Brain microvascular endothelial cell (primary cell): ENCODE measurements at regions not wholly inside any gene's neighbourhood (a gene's known extent, or its start where the extent isn't known, plus 50 kb on each side); places are given as distances from the start of the nearest gene placed in this dataset.

Experiments used
- DNase-seq: peaks from one replicate; pipeline ENCODE4 v3.0.0-alpha.2; 2020
- H3K27ac ChIP-seq: fragments of 250-450 bp; sonication (Bioruptor Pico); 2 replicates; pipeline ENCODE4 v1.5.1; 2020; ENCODE audit warnings: mild to moderate bottlenecking, moderate library complexity
- H3K27me3 ChIP-seq: fragments of 250-450 bp; sonication (Bioruptor Pico); replicated peaks from 2 replicates; pipeline ENCODE4 v1.5.1; 2020; ENCODE audit warnings: mild to moderate bottlenecking
- H3K36me3 ChIP-seq: fragments of 250-450 bp; sonication (Bioruptor Pico); replicated peaks from 2 replicates; pipeline ENCODE4 v1.5.1; 2020; ENCODE audit warnings: mild to moderate bottlenecking
- H3K4me3 ChIP-seq: 2 replicates; pipeline ENCODE4 v1.5.1; 2011; ENCODE audit warnings: low read depth, mild to moderate bottlenecking, control low read depth, low read length, moderate library complexity
- CTCF ChIP-seq: IDR thresholded peaks from 2 replicates; pipeline ENCODE4 v1.5.1; 2011; ENCODE audit warnings: low read depth, mild to moderate bottlenecking, moderate library complexity, low read length, control low read depth, inconsistent platforms; ENCODE audit errors: missing control alignments
- in situ Hi-C: cut with HindIII; loops from 2 replicates; pipeline ENCODE4 v1.10.0; 2017; ENCODE audit warnings: low sequenced_read_pairs, low pct_ligation_motif_present

- Histone ChIP-seq H3K4me3 (no peak overlapping the region), H3K36me3 (no peaks in the 10 kb centered on the region), H3K27me3 (no peaks in the 10 kb centered on the region), H3K27ac (no peak overlapping the region)
- DNase-seq: no peak
- no peak for TF ChIP-seq CTCF
- in situ Hi-C loops: no loop called here
Observed at GRCh38 chr13:62595976-62596375, 1180.3 kb upstream of the PCDH20 start.

GRCh38 chr13:62593804-62594203, 1178.2 kb upstream of the PCDH20 start:
- H3K4me3 ChIP-seq: no peak overlapping the region
- no peaks in the 10 kb centered on the region for H3K27me3 ChIP-seq
- no peaks in the 10 kb centered on the region for H3K36me3 ChIP-seq
- TF ChIP-seq CTCF: no peak
- in situ Hi-C loops: no loop called here
- no peak overlapping the region for H3K27ac ChIP-seq
- no peak for DNase-seq

- no peak overlapping the region for H3K4me3 ChIP-seq
- no peak for TF ChIP-seq CTCF
- in situ Hi-C loops: no loop called here
- H3K27ac ChIP-seq: no peak overlapping the region
- no peaks in the 10 kb centered on the region for H3K36me3 ChIP-seq
- no peaks in the 10 kb centered on the region for H3K27me3 ChIP-seq
- no peak for DNase-seq
Observed at GRCh38 chr13:62583466-62583865, 1167.8 kb upstream of the PCDH20 start.

GRCh38 chr13:62578402-62578801, 1162.8 kb upstream of the PCDH20 start:
- no peak for TF ChIP-seq CTCF
- Histone ChIP-seq H3K4me3 (no peak overlapping the region), H3K27me3 (no peaks in the 10 kb centered on the region), H3K27ac (no peak overlapping the region), H3K36me3 (no peaks in the 10 kb centered on the region)
- in situ Hi-C loops: no loop called here
- no peak for DNase-seq

GRCh38 chr13:62564770-62565169, 1149.1 kb upstream of the PCDH20 start:
- no peak overlapping the region for H3K4me3 ChIP-seq
- no peak for DNase-seq
- H3K27ac ChIP-seq: no peak overlapping the region
- H3K27me3 ChIP-seq: no peaks in the 10 kb centered on the region
- in situ Hi-C loops: no loop called here
- no peak for TF ChIP-seq CTCF
- H3K36me3 ChIP-seq: no peaks in the 10 kb centered on the region

- no peak overlapping the region for H3K27ac ChIP-seq
- TF ChIP-seq CTCF: no peak
- H3K4me3 ChIP-seq: no peak overlapping the region
- DNase-seq: no peak
- no peaks in the 10 kb centered on the region for H3K27me3 ChIP-seq
- in situ Hi-C loops: no loop called here
- H3K36me3 ChIP-seq: no peaks in the 10 kb centered on the region
Observed at GRCh38 chr13:62563251-62563650, 1147.6 kb upstream of the PCDH20 start.
